WI38 (cell line): ENCODE measurements at regions not wholly inside any gene's neighbourhood (a gene's known extent, or its start where the extent isn't known, plus 50 kb on each side); places are given as distances from the start of the nearest gene placed in this dataset.

Experiments
- H3K4me3 ChIP-seq: 2 replicates; pipeline ENCODE4 v1.5.1; 2011; ENCODE audit warnings: low read depth, mild to moderate bottlenecking, control low read depth, low read length
- TF ChIP-seq, protein P1 (sequence below): IDR thresholded peaks from 2 replicates; pipeline ENCODE4 v1.5.1; 2012; ENCODE audit warnings: low read depth, mild to moderate bottlenecking, control low read depth, low read length

DNA sequence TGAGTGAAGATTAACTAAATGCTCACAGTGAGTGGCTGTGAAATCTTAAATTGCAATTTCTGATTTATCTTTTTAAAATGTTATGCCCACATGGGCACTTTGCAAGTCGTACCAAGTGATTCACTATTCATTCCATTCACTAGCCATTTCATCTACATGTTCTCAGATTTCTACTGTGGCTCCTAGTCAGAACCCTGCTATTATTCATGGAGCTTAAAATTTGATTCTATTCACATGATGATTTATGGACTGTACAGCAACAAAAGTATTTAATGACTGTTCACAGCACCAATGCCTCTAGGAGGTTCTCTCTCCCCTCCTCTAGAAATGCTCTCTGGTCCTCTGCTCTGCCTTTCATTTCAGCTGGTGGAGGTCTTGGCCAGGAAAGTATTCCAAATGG, 133.5 kb upstream of the MAP3K7 start:
- H3K4me3 ChIP-seq = no peak overlapping the region
- TF ChIP-seq, protein P1, sequence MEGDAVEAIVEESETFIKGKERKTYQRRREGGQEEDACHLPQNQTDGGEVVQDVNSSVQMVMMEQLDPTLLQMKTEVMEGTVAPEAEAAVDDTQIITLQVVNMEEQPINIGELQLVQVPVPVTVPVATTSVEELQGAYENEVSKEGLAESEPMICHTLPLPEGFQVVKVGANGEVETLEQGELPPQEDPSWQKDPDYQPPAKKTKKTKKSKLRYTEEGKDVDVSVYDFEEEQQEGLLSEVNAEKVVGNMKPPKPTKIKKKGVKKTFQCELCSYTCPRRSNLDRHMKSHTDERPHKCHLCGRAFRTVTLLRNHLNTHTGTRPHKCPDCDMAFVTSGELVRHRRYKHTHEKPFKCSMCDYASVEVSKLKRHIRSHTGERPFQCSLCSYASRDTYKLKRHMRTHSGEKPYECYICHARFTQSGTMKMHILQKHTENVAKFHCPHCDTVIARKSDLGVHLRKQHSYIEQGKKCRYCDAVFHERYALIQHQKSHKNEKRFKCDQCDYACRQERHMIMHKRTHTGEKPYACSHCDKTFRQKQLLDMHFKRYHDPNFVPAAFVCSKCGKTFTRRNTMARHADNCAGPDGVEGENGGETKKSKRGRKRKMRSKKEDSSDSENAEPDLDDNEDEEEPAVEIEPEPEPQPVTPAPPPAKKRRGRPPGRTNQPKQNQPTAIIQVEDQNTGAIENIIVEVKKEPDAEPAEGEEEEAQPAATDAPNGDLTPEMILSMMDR = no peak

DNA sequence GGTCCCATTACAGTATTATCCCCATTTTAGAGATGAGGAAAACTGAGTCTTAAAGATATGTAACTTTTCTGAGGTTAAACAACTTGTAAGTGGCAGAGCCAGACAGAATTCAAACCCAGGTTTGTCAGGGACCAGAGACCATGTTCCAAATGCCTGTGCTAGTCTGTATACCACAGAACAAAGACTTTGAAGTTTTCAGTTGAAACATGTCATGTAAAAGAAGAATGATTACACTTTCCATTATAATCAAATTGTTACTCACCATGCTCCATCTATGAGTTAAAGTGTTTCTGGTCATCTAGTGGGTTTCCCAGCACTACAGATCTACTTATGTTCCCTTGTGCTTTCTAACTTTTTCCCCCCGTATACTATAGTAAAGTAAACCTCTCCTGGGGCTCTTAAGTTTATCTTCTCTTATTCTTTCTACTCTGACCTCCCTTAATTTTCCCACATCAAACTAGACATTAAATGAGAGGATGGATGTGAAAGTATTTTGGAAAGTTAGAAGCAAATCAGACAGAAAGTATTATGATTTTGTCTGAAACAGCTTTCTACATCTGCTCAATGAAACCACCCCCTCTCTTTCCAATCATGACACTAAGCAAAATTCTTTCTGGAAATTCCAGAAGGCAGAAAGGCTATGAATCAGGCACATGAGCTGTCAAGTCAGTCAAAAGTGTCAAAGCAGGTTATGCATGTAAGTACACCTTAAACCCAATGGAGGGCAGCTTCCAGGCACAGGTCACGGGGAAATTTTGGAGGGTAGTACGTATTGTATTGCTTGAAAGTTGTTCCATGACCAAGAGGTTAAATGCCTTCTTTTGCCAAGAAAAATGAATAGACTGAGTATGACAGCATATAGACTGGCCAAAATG, 132.7 kb upstream of the MAP3K7 start:
- TF ChIP-seq, protein P1 = no peak
- no peak overlapping the region for H3K4me3 ChIP-seq

DNA sequence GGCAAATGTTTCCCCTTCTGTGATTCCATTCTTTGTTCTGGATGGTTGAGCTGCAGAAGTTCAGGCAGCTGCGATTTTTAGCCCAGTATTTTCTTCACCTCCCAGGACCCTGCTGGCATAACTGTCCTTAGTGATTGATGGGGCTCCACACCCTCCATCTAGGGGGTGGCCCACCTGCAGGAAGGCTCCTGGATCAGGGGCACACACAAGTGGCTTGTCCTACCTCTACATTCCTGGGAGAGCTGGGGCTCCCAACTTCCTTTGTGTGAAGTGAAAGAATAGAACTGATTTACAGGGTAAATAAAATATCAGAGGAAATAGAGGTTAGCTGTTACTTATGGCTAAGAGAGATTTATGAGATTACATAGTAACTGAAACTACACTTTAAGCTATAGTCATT, 129.5 kb upstream of the MAP3K7 start:
- TF ChIP-seq, protein P1 = no peak
- no peak overlapping the region for H3K4me3 ChIP-seq

DNA sequence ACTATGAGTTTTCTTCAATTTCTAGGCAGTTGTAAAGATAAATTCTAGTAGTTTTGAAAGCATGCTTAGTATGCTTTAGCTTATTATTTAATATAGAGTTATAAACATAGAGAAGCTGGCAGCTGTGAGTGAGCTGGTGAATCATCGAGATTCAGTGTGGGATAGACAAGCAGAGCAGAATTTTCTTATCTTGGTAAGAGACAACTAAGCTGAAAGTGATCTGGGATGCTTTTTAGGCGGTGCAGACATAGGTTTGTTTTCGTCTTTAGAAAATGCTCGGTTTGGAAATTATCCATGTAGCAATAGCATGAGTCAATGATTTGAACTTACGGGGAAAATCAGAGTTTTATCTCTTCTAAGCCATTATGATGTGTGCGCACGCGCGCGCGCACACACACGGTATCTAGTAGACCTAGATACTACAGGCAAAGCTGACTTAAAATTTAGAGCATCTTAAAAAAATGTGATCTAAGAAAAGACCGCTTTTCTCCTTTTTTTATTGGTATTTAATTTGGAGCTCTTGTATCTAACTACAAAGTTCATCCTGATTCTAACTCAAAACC, 128.3 kb upstream of the MAP3K7 start:
- H3K4me3 ChIP-seq = no peak overlapping the region
- TF ChIP-seq, protein P1 = no peak

DNA sequence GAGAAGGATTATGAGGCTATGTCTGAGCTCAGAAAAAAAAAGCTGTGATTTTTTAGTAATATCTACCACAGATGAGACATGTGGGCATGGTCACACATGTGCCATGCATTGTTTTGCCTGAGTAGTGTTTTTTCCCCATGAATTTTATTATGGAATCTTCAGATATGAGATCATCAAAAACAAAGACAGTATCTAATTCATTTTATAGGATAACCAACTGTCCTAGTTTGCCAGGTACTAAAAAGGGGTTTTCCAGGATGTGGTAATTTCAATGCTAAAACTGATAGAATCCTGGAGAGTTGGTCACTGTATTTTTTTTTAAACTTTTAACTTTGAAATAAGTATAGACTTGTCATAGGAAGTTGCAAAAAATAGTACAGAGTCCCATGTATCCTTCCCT, 127.4 kb upstream of the MAP3K7 start:
- TF ChIP-seq, protein P1 = no peak
- no peak overlapping the region for H3K4me3 ChIP-seq

DNA sequence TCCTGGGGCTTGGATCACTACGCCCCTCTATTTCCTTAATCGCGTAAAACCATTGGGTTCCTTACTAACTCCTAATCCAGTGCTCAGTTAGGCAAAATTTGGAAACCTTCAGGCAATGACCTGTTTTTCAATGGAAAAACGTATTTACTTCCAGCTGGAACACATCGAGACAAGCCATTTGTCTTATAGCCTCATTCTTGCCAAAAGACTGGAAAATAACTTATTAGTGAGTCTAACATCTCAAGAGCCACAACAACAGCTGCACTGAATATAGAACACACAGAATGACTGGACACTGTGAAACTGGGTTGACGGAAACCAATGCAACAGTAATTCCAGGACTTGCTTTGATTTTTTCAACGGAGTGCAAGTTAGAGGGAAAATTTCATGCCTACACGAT, 125.2 kb upstream of the MAP3K7 start:
- TF ChIP-seq, protein P1 = no peak
- no peak overlapping the region for H3K4me3 ChIP-seq

DNA sequence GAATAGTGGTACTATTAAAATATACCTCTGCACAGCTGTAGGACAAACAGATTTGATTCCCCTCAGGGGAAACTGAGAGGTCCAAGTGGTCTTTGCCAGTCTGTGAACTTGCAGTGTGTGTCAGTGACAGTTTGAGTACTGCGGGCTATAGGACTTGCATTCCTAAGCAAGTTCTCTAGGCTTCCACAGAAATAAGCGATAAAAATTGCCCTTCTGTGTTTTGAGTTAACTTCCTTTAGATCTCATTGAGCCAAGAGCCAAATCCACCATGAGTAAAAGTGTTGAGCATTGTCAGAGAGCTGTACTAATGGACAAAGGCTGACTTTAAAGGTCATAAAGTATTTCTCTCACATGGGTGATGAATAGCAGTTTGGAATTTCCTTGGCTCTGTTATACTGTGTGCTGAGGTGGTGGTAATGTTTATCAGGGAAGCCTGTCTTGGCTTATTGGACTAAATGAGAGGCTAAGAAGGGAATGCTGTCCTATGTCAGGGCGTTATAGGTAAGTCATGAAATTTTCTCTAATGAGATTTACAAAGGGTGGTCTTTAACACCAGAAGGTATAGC, 122.6 kb upstream of the MAP3K7 start:
- TF ChIP-seq, protein P1 = no peak
- H3K4me3 ChIP-seq = no peak overlapping the region
